Mucosa of descending colon (tissue), 3 donors: ENCODE measurements at regions not wholly inside any gene's neighbourhood (a gene's known extent, or its start where the extent isn't known, plus 50 kb on each side); places are given as distances from the start of the nearest gene placed in this dataset.

ENCODE experiments used
- ATAC-seq: fragments of 200-7000 bp; cut with Tn5 transposase; one replicate; pipeline ENCODE4 v1.9.1; 2020; ENCODE audit warnings: mild to moderate bottlenecking, moderate library complexity
- DNase-seq, 3 donors: peaks; one replicate each; pipeline ENCODE4 v3.0.0-alpha.2; 2020
- H3K36me3 ChIP-seq: fragments of 200-600 bp; one replicate; pipeline ENCODE4 v1.8.0; 2021; ENCODE audit warnings: low read depth, mild to moderate bottlenecking
- H3K4me1 ChIP-seq: fragments of 200-600 bp; one replicate; pipeline ENCODE4 v1.8.0; 2021; ENCODE audit warnings: low read depth, mild to moderate bottlenecking
- H3K4me3 ChIP-seq: fragments of 200-600 bp; one replicate; pipeline ENCODE4 v1.8.0; 2021; ENCODE audit warnings: mild to moderate bottlenecking
- H3K9me3 ChIP-seq: fragments of 200-600 bp; one replicate; pipeline ENCODE4 v1.8.0; 2021; ENCODE audit warnings: mild to moderate bottlenecking
- intact Hi-C, 2 donors: fragments of 100-400 bp; cut with DNase I in 1 of 2; cut with micrococcal nuclease in 1 of 2; formaldehyde crosslinking; loops; one replicate each; pipeline versions ENCODE4 v1.11.0 to v1.11.1; 2022; cut with DNase I, micrococcal nuclease
- TF ChIP-seq, protein P1 (sequence below): fragments of 200-600 bp; IDR thresholded peaks from one replicate; pipeline ENCODE4 v1.8.0; 2022; ENCODE audit warnings: antibody characterized with exemption, mild to moderate bottlenecking
- donor health status: DM: no; HTN: no; CAD: no; lungs with moderate emphysema.
- donor health status: DM: no; HTN: no; CAD: no.
- donor health status: DM: no; HTN: yes; CAD: no.

GRCh38 chr5:165863239-165863638 lies 2357.8 kb downstream of the MAT2B start:
- intact Hi-C loops: no loop called here
- Histone ChIP-seq H3K9me3 (no peaks in the 10 kb centered on the region), H3K36me3 (no peaks in the 10 kb centered on the region), H3K4me1 (no peaks in the 10 kb centered on the region), H3K4me3 (no peak overlapping the region)
- TF ChIP-seq, protein P1, sequence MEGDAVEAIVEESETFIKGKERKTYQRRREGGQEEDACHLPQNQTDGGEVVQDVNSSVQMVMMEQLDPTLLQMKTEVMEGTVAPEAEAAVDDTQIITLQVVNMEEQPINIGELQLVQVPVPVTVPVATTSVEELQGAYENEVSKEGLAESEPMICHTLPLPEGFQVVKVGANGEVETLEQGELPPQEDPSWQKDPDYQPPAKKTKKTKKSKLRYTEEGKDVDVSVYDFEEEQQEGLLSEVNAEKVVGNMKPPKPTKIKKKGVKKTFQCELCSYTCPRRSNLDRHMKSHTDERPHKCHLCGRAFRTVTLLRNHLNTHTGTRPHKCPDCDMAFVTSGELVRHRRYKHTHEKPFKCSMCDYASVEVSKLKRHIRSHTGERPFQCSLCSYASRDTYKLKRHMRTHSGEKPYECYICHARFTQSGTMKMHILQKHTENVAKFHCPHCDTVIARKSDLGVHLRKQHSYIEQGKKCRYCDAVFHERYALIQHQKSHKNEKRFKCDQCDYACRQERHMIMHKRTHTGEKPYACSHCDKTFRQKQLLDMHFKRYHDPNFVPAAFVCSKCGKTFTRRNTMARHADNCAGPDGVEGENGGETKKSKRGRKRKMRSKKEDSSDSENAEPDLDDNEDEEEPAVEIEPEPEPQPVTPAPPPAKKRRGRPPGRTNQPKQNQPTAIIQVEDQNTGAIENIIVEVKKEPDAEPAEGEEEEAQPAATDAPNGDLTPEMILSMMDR: no peak
- no peak for ATAC-seq
- DNase-seq: no peak

DNA sequence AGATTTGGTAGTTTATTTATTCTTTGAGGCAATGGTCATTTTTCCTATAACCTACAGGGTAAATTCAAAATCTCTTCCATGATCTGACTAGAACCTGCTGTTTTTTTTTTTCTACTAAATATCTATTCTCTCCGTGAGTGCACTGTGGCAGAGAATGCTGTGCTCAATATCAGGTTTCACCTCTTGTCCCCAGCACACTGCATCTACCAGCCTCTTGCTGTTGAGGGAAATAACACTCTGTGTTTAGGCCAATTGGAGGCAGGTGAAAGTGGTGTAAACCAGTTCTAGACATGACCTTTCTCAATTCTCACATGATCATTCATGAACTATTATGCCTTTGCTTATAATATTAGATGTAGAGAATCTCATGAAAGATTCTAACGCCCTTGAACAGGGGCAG lies 2365.9 kb downstream of the MAT2B start:
- no peak for ATAC-seq
- intact Hi-C loops: no loop called here
- TF ChIP-seq, protein P1: no peak

GRCh38 chr5:165874851-165875250 lies 2369.4 kb downstream of the MAT2B start:
- DNase-seq (no peak), ATAC-seq (no peak)
- intact Hi-C loops: no loop called here
- Histone ChIP-seq H3K4me3 (no peak overlapping the region), H3K9me3 (peaks cover 4% of the 10 kb centered on the region), H3K36me3 (no peaks in the 10 kb centered on the region), H3K4me1 (no peaks in the 10 kb centered on the region)
- TF ChIP-seq, protein P1: no peak

More for the DNA sequence above, 2365.9 kb downstream of the MAT2B start:
- no peak for DNase-seq
- Histone ChIP-seq H3K4me1 (no peaks in the 10 kb centered on the region), H3K36me3 (no peaks in the 10 kb centered on the region), H3K4me3 (no peak overlapping the region), H3K9me3 (peaks cover 2% of the 10 kb centered on the region)

DNA sequence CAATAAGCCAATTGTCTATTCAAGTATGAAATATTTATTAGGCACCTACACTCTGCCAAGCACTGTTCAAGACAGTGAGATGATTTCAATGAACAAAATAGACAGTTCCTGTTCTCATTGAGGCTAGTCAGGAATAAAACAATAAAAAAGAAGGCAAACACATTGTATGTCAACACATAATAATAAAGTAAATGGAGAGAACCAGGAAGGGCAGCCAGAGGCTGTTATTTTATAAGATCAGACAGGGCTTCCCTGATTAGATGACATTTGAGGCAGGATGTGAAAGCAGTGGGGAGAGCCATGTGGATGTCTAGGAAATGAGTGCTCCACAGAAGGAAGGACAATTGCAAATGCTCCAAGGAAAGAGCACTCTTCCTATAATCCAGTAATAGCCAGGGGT lies 2371.1 kb downstream of the MAT2B start:
- TF ChIP-seq, protein P1: no peak
- H3K4me1 ChIP-seq: no peaks in the 10 kb centered on the region
- ATAC-seq (peak; percentile 77), DNase-seq (peak in 1 of 3 donors; percentile 15)
- H3K9me3 ChIP-seq: peaks cover 4% of the 10 kb centered on the region
- intact Hi-C loops: no loop called here
- no peaks in the 10 kb centered on the region for H3K36me3 ChIP-seq
- no peak overlapping the region for H3K4me3 ChIP-seq

DNA sequence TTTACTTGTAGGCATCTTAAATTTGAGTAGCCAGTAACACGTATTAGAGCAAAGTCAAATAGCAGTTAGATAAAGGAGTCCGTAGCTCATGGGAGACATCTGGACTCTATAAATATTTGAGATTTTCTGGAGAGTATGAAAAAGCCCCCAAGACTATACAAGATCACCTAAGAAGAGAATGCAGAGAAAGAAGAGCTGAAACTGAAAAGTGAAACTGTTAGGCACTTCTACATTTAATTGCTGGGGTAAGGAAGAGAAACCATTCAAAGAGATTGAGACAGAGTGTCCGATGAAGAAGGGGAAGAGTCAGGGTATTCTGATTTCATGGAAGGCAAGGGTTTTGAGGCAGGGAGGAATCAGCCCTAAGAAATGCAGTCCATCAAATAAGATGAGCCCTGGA lies 2372.1 kb downstream of the MAT2B start:
- ATAC-seq: no peak
- Histone ChIP-seq H3K36me3 (no peaks in the 10 kb centered on the region), H3K9me3 (peaks cover 4% of the 10 kb centered on the region), H3K4me1 (no peaks in the 10 kb centered on the region), H3K4me3 (no peak overlapping the region)
- TF ChIP-seq, protein P1: no peak
- intact Hi-C loops: no loop called here
- DNase-seq: no peak

GRCh38 chr5:165881259-165881658 lies 2375.8 kb downstream of the MAT2B start:
- ATAC-seq: no peak
- intact Hi-C loops: no loop called here
- Histone ChIP-seq H3K9me3 (peaks cover 2% of the 10 kb centered on the region), H3K4me3 (no peak overlapping the region), H3K36me3 (no peaks in the 10 kb centered on the region), H3K4me1 (no peaks in the 10 kb centered on the region)
- TF ChIP-seq, protein P1: no peak
- DNase-seq: no peak
